ENCODE measurements at regions not wholly inside any gene's neighbourhood (a gene's known extent, or its start where the extent isn't known, plus 50 kb on each side); places are given as distances from the start of the nearest gene placed in this dataset.

DNA sequence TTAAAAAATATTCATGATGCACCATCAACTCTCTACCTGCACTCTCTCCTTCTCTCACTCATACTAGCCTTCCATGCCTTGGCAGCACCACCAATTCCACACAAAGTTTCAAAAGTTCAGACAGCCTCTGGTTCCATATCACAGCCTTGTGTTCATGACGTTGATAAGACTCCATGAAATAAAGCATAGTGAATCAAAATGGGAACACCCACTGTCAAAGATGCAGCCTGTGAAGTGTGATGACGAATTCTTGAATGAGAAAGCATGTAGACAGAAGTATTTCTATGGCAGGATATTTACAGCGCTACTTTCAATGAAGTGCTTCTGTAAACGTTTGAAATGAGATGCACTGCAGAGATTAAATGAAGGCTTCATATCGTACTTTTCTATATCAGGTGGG lies 77.3 kb upstream of the FERMT1 start:
- CTCF ChIA-PET, result no interaction called here
- no peak overlapping the region for H3K4me2 ChIP-seq
- no peaks in the 10 kb centered on the region for H3K4me1 ChIP-seq
- WGBS (ENCODE audit: missing lambda C conversion rate), result 14% methylated on average over 5 of the region's 5 CpGs
- POLR2A ChIA-PET, result no interaction called here
- FAIRE-seq (peak; percentile 32), DNase-seq (ENCODE audit: low read depth in 1 of 2, low spot score in 1 of 2) (no peak), ATAC-seq (no peak)
- TF ChIP-seq RCOR1 (IDR thresholded peaks at IDR 0.05; ENCODE audit: low read depth, low read length) (no peak), NFE2L2 (conservative IDR thresholded peaks at IDR 0.05; ENCODE audit: low read length) (no peak), RNF2 (IDR thresholded peaks at IDR 0.05; ENCODE audit: borderline replicate concordance, low read depth) (no peak), RFX5 (IDR thresholded peaks at IDR 0.05) (no peak), MAZ (IDR thresholded peaks at IDR 0.05; ENCODE audit: borderline replicate concordance, low read depth, low read length) (no peak)
- TF ChIP-seq, protein P1, sequence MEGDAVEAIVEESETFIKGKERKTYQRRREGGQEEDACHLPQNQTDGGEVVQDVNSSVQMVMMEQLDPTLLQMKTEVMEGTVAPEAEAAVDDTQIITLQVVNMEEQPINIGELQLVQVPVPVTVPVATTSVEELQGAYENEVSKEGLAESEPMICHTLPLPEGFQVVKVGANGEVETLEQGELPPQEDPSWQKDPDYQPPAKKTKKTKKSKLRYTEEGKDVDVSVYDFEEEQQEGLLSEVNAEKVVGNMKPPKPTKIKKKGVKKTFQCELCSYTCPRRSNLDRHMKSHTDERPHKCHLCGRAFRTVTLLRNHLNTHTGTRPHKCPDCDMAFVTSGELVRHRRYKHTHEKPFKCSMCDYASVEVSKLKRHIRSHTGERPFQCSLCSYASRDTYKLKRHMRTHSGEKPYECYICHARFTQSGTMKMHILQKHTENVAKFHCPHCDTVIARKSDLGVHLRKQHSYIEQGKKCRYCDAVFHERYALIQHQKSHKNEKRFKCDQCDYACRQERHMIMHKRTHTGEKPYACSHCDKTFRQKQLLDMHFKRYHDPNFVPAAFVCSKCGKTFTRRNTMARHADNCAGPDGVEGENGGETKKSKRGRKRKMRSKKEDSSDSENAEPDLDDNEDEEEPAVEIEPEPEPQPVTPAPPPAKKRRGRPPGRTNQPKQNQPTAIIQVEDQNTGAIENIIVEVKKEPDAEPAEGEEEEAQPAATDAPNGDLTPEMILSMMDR (IDR thresholded peaks at IDR 0.05), result no peak
- H3K4me3 ChIP-seq, result no peak overlapping the region
- H3K9me3 ChIP-seq, result no peaks in the 10 kb centered on the region
- no peak overlapping the region for H3K27ac ChIP-seq

DNA sequence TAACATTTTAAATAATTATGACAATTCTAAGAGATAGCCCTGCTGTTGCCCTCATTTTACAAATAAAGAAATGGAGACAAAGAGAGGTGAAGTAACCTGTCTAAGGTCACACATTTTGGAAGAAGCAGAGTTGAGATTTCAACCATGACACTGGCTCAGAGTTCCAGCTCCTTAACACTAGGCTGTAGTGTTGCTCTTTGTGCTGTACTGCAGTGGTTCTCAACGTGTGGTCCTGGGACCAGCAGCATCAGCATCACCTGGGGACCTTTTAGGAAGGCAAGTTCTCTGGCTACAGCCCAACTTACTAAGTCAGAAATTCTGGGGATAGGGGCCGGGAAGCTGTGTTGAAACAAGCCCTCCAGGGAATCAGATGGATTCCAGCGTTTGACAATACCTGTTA lies 62.4 kb upstream of the FERMT1 start:
- Histone ChIP-seq H3K27ac (no peak overlapping the region), H3K9me3 (no peaks in the 10 kb centered on the region), H3K4me2 (no peak overlapping the region), H3K4me3 (no peak overlapping the region), H3K4me1 (no peaks in the 10 kb centered on the region)
- 5% methylated on average over 3 of the region's 3 CpGs for WGBS (ENCODE audit: missing lambda C conversion rate)
- no peak for DNase-seq (ENCODE audit: low read depth in 1 of 2, low spot score in 1 of 2)
- ChIA-PET POLR2A (no interaction called here), CTCF (interaction anchor here (1.3 to 3.0 kb wide), 2 partner anchors 15 to 79 kb away, joined by 3 to 10 read pairs; no protein-coding TSS in a partner anchor)
- FAIRE-seq, result no peak
- no peak for TF ChIP-seq HOXB13 (CRISPR knock-in tag; IDR thresholded peaks at IDR 0.05; ENCODE audit: low read depth)
- no peak for TF ChIP-seq ZSCAN20 (CRISPR knock-in tag; IDR thresholded peaks at IDR 0.05)
- no peak for TF ChIP-seq ZC3H11A (IDR thresholded peaks at IDR 0.05)
- peak in 1 of 2 experiments; percentile 37; a peak in 2 of 5 replicates for TF ChIP-seq RAD21 (conservative IDR thresholded peaks at IDR 0.05 in 1 of 2, IDR thresholded peaks at IDR 0.05 in 1 of 2)
- peak; percentile 48 to 63; a peak in 3 of 6 replicates for ATAC-seq

DNA sequence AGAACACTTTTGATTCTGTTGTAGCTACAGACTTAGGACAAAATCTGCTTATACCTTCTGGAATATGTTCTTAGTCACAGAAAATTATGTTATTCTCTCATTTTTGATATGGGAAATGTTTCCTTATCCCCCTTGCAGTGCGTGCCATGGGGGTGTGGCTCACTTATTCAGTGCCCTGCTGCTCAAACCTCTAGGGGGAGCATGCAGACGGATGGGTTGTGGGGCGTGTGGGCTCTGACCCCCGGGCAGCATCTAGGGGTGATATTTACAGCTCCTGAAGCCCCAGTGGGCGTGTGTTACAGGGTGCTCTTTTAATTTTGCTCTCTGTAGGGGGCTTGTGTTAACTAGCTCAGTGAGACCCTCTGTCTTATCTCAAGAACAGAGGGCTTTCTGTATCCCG lies 61.3 kb upstream of the FERMT1 start:
- CTCF ChIA-PET, result interaction anchor here (0.7 to 3.0 kb wide), 3 partner anchors 14 to 1089 kb away, joined by 3 to 10 read pairs (median 4); no protein-coding TSS in a partner anchor
- Histone ChIP-seq H3K4me3 (no peak overlapping the region), H3K4me2 (no peak overlapping the region), H3K27ac (no peak overlapping the region), H3K9me3 (no peaks in the 10 kb centered on the region), H3K4me1 (no peaks in the 10 kb centered on the region)
- DNase-seq (ENCODE audit: low read depth in 1 of 2, low spot score in 1 of 2) (no peak), ATAC-seq (peak in 1 of 2 experiments; percentile 75; a peak in 3 of 6 replicates), FAIRE-seq (no peak)
- POLR2A ChIA-PET, result no interaction called here
- 6% methylated on average over 6 of the region's 6 CpGs for WGBS (ENCODE audit: missing lambda C conversion rate)
- no peak for TF ChIP-seq TFCP2L1 (CRISPR knock-in tag; IDR thresholded peaks at IDR 0.05)
- TF ChIP-seq, protein P2, sequence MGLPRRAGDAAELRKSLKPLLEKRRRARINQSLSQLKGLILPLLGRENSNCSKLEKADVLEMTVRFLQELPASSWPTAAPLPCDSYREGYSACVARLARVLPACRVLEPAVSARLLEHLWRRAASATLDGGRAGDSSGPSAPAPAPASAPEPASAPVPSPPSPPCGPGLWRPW (IDR thresholded peaks at IDR 0.05), result no peak
- TF ChIP-seq HDAC2 (IDR thresholded peaks at IDR 0.05), result no peak
- no peak for TF ChIP-seq RFX5 (IDR thresholded peaks at IDR 0.05)
- TF ChIP-seq TP53 (CRISPR knock-in tag; IDR thresholded peaks at IDR 0.05), result no peak
- TF ChIP-seq, protein P3, sequence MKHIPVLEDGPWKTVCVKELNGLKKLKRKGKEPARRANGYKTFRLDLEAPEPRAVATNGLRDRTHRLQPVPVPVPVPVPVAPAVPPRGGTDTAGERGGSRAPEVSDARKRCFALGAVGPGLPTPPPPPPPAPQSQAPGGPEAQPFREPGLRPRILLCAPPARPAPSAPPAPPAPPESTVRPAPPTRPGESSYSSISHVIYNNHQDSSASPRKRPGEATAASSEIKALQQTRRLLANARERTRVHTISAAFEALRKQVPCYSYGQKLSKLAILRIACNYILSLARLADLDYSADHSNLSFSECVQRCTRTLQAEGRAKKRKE (CRISPR knock-in tag; IDR thresholded peaks at IDR 0.05; ENCODE audit: low read depth), result no peak
- no peak for TF ChIP-seq ESRRA (IDR thresholded peaks at IDR 0.05; ENCODE audit: borderline replicate concordance, low read length)
- no peak for TF ChIP-seq EHF (CRISPR knock-in tag; IDR thresholded peaks at IDR 0.05)
- TF ChIP-seq MAFK (IDR thresholded peaks at IDR 0.05; ENCODE audit: partially characterized antibody), result no peak

DNA sequence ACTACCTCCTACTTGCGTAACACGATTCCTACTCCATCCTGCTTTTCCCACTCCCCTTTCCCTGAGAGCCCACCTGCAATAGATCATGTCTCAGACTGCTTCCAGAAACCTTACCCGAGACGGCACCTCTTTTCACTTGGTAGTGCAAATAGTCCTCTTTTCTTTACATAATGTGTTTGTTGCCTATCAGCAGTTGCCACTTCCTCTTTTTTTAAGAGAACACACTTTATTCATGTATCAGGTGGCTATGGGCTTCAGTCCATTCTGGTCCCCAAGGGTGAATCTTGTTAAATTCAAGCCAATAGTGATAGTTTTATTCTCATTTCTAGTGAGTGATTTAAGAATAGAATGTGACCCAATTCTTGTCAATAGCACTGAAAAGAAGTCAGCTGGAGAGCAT lies 57.7 kb upstream of the FERMT1 start:
- TF ChIP-seq CHD4 (IDR thresholded peaks at IDR 0.05; ENCODE audit: borderline replicate concordance), result no peak
- TF ChIP-seq, protein P4, sequence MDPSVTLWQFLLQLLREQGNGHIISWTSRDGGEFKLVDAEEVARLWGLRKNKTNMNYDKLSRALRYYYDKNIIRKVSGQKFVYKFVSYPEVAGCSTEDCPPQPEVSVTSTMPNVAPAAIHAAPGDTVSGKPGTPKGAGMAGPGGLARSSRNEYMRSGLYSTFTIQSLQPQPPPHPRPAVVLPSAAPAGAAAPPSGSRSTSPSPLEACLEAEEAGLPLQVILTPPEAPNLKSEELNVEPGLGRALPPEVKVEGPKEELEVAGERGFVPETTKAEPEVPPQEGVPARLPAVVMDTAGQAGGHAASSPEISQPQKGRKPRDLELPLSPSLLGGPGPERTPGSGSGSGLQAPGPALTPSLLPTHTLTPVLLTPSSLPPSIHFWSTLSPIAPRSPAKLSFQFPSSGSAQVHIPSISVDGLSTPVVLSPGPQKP (IDR thresholded peaks at IDR 0.05; ENCODE audit: low read depth, low read length), result no peak
- TF ChIP-seq, protein P1 (IDR thresholded peaks at IDR 0.05), result no peak
- no peak for TF ChIP-seq HOXB5 (CRISPR knock-in tag; IDR thresholded peaks at IDR 0.05)
- FAIRE-seq (no peak), DNase-seq (ENCODE audit: low read depth in 1 of 2, low spot score in 1 of 2) (no peak), ATAC-seq (no peak)
- no peak overlapping the region for H3K27ac ChIP-seq
- ChIA-PET POLR2A (no interaction called here), CTCF (interaction anchor here (1.3 kb wide), 1 partner anchor 1747 kb away, joined by 5 read pairs; no protein-coding TSS in a partner anchor)
- no peaks in the 10 kb centered on the region for H3K4me1 ChIP-seq
- no peak overlapping the region for H3K4me3 ChIP-seq
- WGBS (ENCODE audit: missing lambda C conversion rate), result 27% methylated on average over 4 of the region's 4 CpGs
- no peaks in the 10 kb centered on the region for H3K9me3 ChIP-seq
- no peak overlapping the region for H3K4me2 ChIP-seq

Data from A549 (cell line).